ENCODE measurements at regions not wholly inside any gene's neighbourhood (a gene's known extent, or its start where the extent isn't known, plus 50 kb on each side); places are given as distances from the start of the nearest gene placed in this dataset.

DNA sequence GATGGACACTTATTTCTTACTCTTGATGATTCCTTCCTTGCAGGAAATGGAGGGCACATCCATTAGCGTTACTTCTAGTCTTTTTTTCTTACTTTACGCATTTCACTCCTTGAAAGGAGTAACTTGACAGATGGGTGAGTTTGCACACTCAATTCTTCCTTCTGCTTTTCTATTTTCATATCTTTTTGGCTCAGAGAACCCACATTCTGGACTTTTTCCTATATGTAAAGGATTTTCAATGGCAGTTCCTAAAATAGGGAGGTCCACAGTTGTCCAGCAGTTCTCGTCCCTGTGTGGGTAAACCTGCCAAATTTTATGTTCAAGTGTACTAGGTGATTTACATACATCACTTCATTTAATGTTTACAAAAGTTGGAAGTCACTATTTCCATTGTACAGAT, 440.0 kb upstream of the KIRREL3 start:
- H3K36me3 Mint-ChIP-seq (ENCODE audit: low read depth, unreplicated experiment) = no peaks in the 10 kb centered on the region
- H3K9me3 Mint-ChIP-seq (ENCODE audit: unreplicated experiment) = no peaks in the 10 kb centered on the region
- DNase-seq (ENCODE audit: low spot score) = no peak
- no peaks in the 10 kb centered on the region for H3K27me3 Mint-ChIP-seq (ENCODE audit: unreplicated experiment)
- H3K4me1 Mint-ChIP-seq (ENCODE audit: unreplicated experiment) = no peaks in the 10 kb centered on the region
- no peak overlapping the region for H3K27ac Mint-ChIP-seq (ENCODE audit: unreplicated experiment)
- H3K4me3 Mint-ChIP-seq (ENCODE audit: unreplicated experiment) = no peak overlapping the region
- TF ChIP-seq, protein P1, sequence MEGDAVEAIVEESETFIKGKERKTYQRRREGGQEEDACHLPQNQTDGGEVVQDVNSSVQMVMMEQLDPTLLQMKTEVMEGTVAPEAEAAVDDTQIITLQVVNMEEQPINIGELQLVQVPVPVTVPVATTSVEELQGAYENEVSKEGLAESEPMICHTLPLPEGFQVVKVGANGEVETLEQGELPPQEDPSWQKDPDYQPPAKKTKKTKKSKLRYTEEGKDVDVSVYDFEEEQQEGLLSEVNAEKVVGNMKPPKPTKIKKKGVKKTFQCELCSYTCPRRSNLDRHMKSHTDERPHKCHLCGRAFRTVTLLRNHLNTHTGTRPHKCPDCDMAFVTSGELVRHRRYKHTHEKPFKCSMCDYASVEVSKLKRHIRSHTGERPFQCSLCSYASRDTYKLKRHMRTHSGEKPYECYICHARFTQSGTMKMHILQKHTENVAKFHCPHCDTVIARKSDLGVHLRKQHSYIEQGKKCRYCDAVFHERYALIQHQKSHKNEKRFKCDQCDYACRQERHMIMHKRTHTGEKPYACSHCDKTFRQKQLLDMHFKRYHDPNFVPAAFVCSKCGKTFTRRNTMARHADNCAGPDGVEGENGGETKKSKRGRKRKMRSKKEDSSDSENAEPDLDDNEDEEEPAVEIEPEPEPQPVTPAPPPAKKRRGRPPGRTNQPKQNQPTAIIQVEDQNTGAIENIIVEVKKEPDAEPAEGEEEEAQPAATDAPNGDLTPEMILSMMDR (IDR thresholded peaks at IDR 0.05; ENCODE audit: unreplicated experiment) = no peak

DNA sequence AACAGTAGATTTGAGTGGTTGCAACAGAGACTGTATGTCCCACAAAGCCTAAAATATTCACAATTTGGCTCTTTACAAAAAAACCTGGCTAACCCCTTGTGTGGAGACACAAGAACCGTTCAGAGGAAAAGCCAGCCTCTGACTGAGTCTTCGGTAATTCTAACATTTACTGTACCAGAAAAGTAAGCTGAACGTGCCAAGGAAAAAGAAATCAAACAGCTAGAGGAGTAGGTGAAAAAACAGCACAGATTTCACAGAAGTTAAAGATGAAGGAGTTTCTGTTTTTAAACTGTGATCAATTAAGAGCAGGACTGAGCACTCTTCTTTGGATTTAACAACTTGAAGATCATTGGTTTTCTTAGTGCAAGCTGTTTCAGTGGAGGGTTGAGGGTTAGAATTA, 424.7 kb upstream of the KIRREL3 start:
- H3K27me3 Mint-ChIP-seq (ENCODE audit: unreplicated experiment) = no peaks in the 10 kb centered on the region
- no peaks in the 10 kb centered on the region for H3K4me1 Mint-ChIP-seq (ENCODE audit: unreplicated experiment)
- no peaks in the 10 kb centered on the region for H3K9me3 Mint-ChIP-seq (ENCODE audit: unreplicated experiment)
- no peak overlapping the region for H3K27ac Mint-ChIP-seq (ENCODE audit: unreplicated experiment)
- H3K4me3 Mint-ChIP-seq (ENCODE audit: unreplicated experiment) = no peak overlapping the region
- TF ChIP-seq, protein P1 (IDR thresholded peaks at IDR 0.05; ENCODE audit: unreplicated experiment) = no peak
- no peaks in the 10 kb centered on the region for H3K36me3 Mint-ChIP-seq (ENCODE audit: low read depth, unreplicated experiment)
- no peak for DNase-seq (ENCODE audit: low spot score)

DNA sequence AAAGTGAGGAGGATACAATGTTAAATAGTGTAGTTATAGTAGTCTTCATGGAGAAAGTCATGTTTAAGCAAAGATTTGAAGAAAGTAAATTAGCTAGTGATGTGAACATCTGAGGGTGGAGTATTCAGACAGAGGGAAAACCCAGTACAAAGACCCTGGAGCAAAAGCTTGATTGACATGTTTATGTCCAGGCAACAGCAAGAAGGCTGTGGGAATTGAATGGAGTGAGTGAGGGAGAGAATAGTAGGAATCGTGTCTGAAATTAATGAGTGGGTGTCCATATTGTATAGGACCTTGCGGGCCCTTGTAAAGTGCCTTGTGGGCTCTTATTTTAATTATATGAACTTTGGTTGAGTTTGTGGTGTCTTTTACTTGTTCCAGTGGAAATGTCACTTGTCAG, 424.1 kb upstream of the KIRREL3 start:
- no peaks in the 10 kb centered on the region for H3K9me3 Mint-ChIP-seq (ENCODE audit: unreplicated experiment)
- H3K4me1 Mint-ChIP-seq (ENCODE audit: unreplicated experiment) = no peaks in the 10 kb centered on the region
- no peak overlapping the region for H3K4me3 Mint-ChIP-seq (ENCODE audit: unreplicated experiment)
- TF ChIP-seq, protein P1 (IDR thresholded peaks at IDR 0.05; ENCODE audit: unreplicated experiment) = no peak
- H3K27ac Mint-ChIP-seq (ENCODE audit: unreplicated experiment) = no peak overlapping the region
- H3K27me3 Mint-ChIP-seq (ENCODE audit: unreplicated experiment) = no peaks in the 10 kb centered on the region
- H3K36me3 Mint-ChIP-seq (ENCODE audit: low read depth, unreplicated experiment) = no peaks in the 10 kb centered on the region
- DNase-seq (ENCODE audit: low spot score) = no peak

DNA sequence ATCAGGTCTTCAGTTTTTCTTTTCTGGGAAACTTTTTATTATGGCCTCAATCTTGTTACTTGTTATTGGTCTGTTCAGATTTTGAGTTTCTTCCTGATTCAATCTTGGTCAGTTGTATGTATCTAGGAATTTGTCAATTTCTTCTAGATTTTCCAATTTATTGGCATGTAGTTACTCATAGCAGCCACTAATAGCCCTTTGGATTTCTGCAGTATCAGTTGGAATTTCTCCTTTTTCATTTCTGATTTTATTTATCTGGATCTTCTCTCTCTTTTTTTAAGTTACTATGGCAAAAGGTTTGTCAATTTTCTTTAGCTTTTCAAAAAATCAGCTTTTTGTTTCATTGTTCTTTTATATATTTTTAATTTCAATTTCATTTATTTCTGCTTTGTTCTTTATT, 419.6 kb upstream of the KIRREL3 start:
- Mint-ChIP-seq H3K4me1 (ENCODE audit: unreplicated experiment) (no peaks in the 10 kb centered on the region), H3K27ac (ENCODE audit: unreplicated experiment) (no peak overlapping the region), H3K27me3 (ENCODE audit: unreplicated experiment) (no peaks in the 10 kb centered on the region), H3K36me3 (ENCODE audit: low read depth, unreplicated experiment) (no peaks in the 10 kb centered on the region), H3K4me3 (ENCODE audit: unreplicated experiment) (no peak overlapping the region), H3K9me3 (ENCODE audit: unreplicated experiment) (no peaks in the 10 kb centered on the region)
- DNase-seq (ENCODE audit: low spot score) = no peak
- TF ChIP-seq, protein P1 (IDR thresholded peaks at IDR 0.05; ENCODE audit: unreplicated experiment) = peak; percentile 37

DNA sequence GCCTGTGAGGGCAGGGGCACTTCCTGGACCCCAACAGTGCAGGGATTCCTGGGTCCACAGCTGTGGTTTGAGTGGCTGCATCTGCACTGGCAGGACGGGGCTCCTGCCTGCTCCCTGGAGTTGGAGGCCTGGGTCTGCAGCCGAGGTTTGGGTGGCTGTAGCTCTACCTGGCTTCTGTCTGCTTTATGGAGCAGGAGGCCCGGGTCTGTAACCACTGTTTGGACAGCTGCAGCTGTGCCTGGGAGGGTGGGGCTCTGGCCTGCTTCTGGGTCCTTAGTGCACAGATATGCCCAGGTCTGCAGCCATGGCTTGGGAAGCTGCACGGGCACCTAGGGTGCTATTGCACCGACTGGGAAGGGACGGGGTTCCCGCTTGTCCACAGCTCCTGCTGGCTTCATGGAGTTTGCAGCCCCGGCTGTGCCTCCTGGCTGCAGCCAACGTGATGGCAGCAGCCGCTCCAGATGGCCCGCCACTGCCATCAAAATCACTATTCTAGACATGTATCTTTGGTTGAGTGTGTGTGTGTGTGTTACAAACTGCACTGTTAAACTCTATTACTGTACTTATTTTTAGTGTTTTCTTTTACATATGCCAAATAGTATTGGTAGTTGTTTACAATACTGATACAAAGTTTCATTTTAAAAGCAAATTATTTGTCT, 412.3 kb upstream of the KIRREL3 start:
- peaks cover 2% of the 10 kb centered on the region for H3K27me3 Mint-ChIP-seq (ENCODE audit: unreplicated experiment)
- DNase-seq (ENCODE audit: low spot score) = no peak
- H3K36me3 Mint-ChIP-seq (ENCODE audit: low read depth, unreplicated experiment) = no peaks in the 10 kb centered on the region
- no peak overlapping the region for H3K4me3 Mint-ChIP-seq (ENCODE audit: unreplicated experiment)
- no peaks in the 10 kb centered on the region for H3K9me3 Mint-ChIP-seq (ENCODE audit: unreplicated experiment)
- H3K27ac Mint-ChIP-seq (ENCODE audit: unreplicated experiment) = no peak overlapping the region
- no peaks in the 10 kb centered on the region for H3K4me1 Mint-ChIP-seq (ENCODE audit: unreplicated experiment)
- TF ChIP-seq, protein P1 (IDR thresholded peaks at IDR 0.05; ENCODE audit: unreplicated experiment) = no peak
